ENCODE measurements at regions not wholly inside any gene's neighbourhood (a gene's known extent, or its start where the extent isn't known, plus 50 kb on each side); places are given as distances from the start of the nearest gene placed in this dataset.

DNA sequence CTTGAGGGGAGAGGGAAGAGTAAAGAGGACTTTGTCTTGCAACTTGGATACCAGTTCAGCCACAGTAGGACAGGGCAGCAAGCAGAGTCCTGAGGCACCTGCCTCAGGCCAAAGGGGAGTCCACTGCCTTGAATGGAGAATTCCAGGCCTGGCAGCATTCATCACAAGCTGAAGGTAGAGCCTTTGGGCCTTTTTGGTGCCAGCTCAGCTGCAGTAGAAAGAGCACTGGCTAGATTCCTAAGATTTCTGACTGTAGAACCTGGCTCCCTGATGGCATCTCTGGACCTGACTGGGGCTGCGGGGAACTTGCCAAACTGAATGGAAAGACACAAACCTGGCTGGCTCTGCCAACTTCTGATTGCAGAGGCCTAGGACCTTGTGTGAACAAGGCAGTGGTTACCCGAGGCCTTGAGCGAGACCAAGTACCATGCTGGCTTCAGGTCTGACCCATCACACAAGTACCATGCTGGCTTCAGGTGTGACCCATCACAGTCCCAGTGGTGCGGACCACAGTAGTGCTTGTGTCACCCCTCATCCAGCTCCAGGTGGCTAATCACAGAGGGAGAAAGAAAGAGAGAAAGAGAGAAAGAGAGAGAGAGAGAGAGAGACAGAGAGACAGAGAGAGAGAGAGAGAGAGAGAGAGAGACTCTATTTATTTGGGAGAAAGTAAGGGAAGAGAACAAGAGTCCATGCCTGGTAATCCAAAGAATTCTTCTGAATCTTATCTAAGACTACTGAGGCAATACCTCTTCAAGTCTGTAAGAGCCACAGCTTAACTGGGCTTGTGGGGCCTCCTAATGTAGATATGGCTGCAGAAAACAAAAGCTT is 137.6 kb upstream of the SPIN4 start:
- no peak for TF ChIP-seq EP300 (conservative IDR thresholded peaks at IDR 0.05; ENCODE audit: poor library complexity, severe bottlenecking)
- TF ChIP-seq, protein P1, sequence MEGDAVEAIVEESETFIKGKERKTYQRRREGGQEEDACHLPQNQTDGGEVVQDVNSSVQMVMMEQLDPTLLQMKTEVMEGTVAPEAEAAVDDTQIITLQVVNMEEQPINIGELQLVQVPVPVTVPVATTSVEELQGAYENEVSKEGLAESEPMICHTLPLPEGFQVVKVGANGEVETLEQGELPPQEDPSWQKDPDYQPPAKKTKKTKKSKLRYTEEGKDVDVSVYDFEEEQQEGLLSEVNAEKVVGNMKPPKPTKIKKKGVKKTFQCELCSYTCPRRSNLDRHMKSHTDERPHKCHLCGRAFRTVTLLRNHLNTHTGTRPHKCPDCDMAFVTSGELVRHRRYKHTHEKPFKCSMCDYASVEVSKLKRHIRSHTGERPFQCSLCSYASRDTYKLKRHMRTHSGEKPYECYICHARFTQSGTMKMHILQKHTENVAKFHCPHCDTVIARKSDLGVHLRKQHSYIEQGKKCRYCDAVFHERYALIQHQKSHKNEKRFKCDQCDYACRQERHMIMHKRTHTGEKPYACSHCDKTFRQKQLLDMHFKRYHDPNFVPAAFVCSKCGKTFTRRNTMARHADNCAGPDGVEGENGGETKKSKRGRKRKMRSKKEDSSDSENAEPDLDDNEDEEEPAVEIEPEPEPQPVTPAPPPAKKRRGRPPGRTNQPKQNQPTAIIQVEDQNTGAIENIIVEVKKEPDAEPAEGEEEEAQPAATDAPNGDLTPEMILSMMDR (IDR thresholded peaks at IDR 0.05; ENCODE audit: poor library complexity, severe bottlenecking), result no peak
- no peak for TF ChIP-seq TAF1 (IDR thresholded peaks at IDR 0.05; ENCODE audit: low read depth)
